ENCODE measurements at regions not wholly inside any gene's neighbourhood (a gene's known extent, or its start where the extent isn't known, plus 50 kb on each side); places are given as distances from the start of the nearest gene placed in this dataset.
A peak's percentile ranks its signal among the peaks of the same experiment; 100 is the strongest.

DNA sequence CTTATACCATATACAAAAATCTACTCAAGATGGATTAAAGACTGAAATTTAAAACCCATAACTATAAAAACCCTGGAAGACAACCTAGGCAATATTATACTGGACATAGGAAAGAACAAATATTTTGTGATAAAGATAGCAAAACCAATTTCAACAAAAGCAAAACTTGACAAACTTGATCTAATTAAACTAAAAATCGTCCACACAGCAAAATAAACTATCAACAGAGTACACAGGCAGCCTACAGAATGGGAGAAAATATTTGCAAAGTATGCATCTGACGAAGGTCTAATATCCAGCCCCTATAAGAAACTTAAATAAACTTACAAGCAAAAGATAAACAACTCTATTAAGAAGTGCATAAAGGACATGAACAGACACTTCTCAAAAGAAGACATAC, 240.1 kb downstream of the HGF start:
- DNase-seq (no peak), ATAC-seq (replicated peaks) (no peak)
- no peak overlapping the region for H3K4me3 Mint-ChIP-seq
- H3K4me1 Mint-ChIP-seq, result no peaks in the 10 kb centered on the region
- no peaks in the 10 kb centered on the region for H3K27me3 Mint-ChIP-seq
- no peaks in the 10 kb centered on the region for H3K36me3 Mint-ChIP-seq
- no peaks in the 10 kb centered on the region for H3K9me3 Mint-ChIP-seq
- no peak overlapping the region for H3K27ac Mint-ChIP-seq

DNA sequence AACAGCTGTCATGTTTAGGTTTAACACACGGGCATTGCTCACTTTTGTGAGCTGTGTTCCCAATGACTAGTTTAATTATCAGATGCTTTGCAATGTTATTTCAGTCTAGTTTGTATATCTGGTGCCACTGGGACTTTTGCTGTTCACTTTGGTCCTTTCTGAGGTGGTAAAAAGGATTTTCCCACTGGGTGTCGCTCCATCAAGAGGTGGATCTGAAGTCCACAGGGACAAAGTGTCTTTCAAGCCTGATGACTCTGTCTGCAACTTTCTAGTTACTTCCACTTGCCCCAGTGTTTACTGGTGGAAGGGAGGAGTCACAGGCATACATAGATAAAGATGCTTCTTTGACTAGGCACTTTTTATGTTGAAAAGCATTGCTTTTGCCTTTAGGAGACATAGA, 242.2 kb downstream of the HGF start:
- no peak overlapping the region for H3K4me3 Mint-ChIP-seq
- H3K9me3 Mint-ChIP-seq, result no peaks in the 10 kb centered on the region
- no peak overlapping the region for H3K27ac Mint-ChIP-seq
- DNase-seq (no peak), ATAC-seq (replicated peaks) (no peak)
- no peaks in the 10 kb centered on the region for H3K27me3 Mint-ChIP-seq
- no peaks in the 10 kb centered on the region for H3K36me3 Mint-ChIP-seq
- no peaks in the 10 kb centered on the region for H3K4me1 Mint-ChIP-seq

DNA sequence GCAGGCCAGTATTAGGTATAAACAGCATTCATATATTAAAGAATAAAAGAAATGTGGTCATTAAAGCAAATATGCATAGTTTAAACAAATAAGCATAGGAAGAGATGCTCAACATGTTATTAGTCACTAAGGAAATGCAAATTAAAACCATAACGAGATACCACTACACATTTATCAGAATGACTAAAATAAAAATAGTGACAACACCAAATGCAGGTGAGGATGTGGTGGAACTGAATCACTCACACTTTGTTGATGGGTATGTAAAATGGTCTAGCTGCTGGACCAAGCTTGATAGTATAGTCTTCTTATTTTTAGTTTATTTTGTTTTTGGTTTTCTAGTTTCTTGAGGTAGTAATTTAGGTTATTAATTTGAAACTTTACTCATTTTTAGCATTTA, 242.9 kb downstream of the HGF start:
- ATAC-seq (replicated peaks), result no peak
- Mint-ChIP-seq H3K9me3 (no peaks in the 10 kb centered on the region), H3K4me1 (no peaks in the 10 kb centered on the region), H3K4me3 (no peak overlapping the region), H3K27ac (no peak overlapping the region), H3K27me3 (no peaks in the 10 kb centered on the region), H3K36me3 (no peaks in the 10 kb centered on the region)
- no peak for DNase-seq

DNA sequence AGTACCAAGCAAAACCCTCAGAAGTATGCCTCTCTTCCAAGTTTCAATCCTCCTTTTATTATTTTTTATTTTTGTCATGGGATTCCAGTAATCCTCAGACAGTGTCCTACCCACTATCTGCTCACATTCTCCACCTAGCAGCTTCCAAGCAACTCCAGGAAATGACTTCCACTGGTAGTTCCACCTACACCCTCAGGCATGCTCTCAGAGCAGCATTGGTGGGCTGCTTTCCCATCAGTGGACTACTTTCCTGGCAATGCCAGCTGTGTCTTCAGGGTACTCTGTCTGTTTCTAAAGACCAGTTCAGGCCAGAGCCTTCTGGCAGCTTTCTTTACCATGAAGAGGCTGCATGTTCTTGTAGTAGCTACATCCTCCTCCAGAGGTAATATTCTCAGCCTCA, 244.0 kb downstream of the HGF start:
- no peak overlapping the region for H3K4me3 Mint-ChIP-seq
- DNase-seq (no peak), ATAC-seq (replicated peaks) (no peak)
- no peaks in the 10 kb centered on the region for H3K27me3 Mint-ChIP-seq
- H3K36me3 Mint-ChIP-seq, result no peaks in the 10 kb centered on the region
- no peaks in the 10 kb centered on the region for H3K9me3 Mint-ChIP-seq
- no peak overlapping the region for H3K27ac Mint-ChIP-seq
- H3K4me1 Mint-ChIP-seq, result no peaks in the 10 kb centered on the region

DNA sequence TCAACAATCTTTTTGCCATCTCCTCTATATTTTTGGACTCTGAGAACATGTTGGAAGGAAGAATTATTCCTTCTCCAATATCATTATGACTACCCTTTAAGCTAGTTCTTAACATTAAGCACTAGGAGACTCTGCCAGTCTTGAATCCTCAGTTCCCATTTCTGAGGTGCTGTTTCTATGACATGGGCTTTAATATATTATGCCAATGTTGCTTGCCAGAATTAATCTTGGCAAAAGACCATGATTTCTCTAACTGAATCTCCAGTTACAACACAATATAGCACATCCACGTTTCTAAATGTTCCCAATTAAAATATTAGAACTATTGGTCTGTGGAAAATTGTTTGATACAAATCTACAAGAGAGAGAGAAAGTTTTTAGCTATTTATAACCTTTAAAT, 250.0 kb downstream of the HGF start:
- Mint-ChIP-seq H3K4me1 (no peaks in the 10 kb centered on the region), H3K27ac (no peak overlapping the region), H3K36me3 (no peaks in the 10 kb centered on the region), H3K9me3 (no peaks in the 10 kb centered on the region), H3K27me3 (no peaks in the 10 kb centered on the region), H3K4me3 (no peak overlapping the region)
- DNase-seq (no peak), ATAC-seq (replicated peaks) (no peak)

DNA sequence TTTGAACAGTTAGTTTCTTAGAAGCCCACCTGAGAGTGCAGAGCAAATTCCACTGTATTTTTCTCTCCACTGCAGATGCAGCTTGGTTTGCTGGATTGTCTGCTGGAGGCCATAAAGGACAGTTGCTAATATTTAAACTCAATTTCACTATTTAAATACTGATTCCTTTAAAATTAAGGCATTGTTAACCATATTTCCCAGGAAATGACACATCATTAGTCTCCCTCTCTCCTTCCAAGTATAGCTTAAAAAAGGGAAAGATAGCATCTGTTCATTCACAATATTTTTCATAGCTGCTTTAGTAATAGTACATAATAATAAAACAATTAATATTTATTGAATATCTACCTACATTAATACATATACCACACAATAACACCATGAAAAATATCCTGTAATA, 252.9 kb downstream of the HGF start:
- Mint-ChIP-seq H3K9me3 (peaks cover 0 to 2% of the 10 kb centered on the region in 2 donors), H3K27ac (no peak overlapping the region), H3K36me3 (no peaks in the 10 kb centered on the region), H3K4me3 (no peak overlapping the region), H3K4me1 (no peaks in the 10 kb centered on the region), H3K27me3 (no peaks in the 10 kb centered on the region)
- DNase-seq (no peak), ATAC-seq (replicated peaks) (no peak)

DNA sequence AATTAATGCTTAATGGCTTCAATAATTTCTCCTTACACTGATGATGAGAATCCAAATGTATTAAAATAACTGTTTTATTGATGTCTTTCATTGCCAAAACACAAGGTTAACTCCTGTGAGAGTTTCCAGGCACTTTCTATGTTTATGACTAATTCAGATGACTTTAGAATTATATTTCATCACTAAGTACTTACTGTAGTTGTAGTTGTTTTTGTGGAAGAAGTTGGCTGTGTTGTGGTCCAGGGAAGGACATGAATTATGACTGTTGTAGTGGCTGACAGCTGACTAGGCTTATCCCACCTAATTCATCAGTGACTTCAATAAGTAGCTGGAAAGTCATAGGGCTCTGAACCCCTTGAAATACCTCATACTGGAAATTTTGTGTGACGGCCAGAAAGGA, 254.8 kb downstream of the HGF start:
- no peak for DNase-seq
- no peak for ATAC-seq (replicated peaks)
- Mint-ChIP-seq H3K4me1 (no peaks in the 10 kb centered on the region), H3K4me3 (no peak overlapping the region), H3K27me3 (no peaks in the 10 kb centered on the region), H3K27ac (no peak overlapping the region), H3K36me3 (no peaks in the 10 kb centered on the region), H3K9me3 (peaks cover 0 to 2% of the 10 kb centered on the region in 2 donors)

DNA sequence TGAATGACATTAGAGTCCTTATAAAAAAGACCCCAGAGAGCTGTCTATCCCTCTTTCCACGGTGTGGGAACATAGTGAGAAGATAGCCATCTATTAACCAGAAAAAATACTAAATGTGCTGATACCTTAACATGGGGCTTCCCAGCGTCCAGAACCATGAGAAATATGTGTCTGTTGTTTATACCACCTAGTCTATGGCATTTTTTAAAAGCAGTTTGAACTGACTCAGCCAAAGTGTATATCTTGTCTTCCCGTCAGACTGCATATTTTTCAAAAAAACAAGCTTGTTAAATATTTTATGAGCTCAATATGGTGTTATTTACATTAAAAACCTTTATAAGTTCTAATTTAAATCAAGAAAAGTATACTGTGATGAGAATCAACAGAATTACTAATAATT, 255.3 kb downstream of the HGF start:
- no peaks in the 10 kb centered on the region for H3K36me3 Mint-ChIP-seq
- no peak for DNase-seq
- no peak overlapping the region for H3K27ac Mint-ChIP-seq
- H3K4me3 Mint-ChIP-seq, result no peak overlapping the region
- no peaks in the 10 kb centered on the region for H3K4me1 Mint-ChIP-seq
- no peaks in the 10 kb centered on the region for H3K27me3 Mint-ChIP-seq
- peaks cover 0 to 2% of the 10 kb centered on the region in 2 donors for H3K9me3 Mint-ChIP-seq
- ATAC-seq (replicated peaks), result no peak

DNA sequence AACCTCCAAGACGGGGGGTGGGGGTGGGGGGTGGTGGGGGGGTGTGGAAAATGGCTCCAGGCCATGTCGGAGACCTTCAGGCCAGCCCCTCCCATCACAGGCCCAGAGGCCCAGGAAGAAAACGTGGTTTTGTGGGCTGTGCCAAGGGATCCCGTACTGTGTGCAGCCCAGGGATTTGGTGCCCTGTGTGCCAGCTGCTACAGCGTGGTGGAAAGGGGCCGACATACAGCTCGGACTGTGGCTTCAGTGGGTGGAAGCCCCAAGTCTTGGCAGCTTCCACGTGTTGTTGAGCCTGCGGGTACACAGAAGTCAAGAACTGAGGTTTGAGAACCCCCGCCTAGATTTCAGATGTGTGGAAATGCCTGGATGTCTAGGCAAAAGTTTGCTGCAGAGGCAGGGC, 259.7 kb downstream of the HGF start:
- ATAC-seq (replicated peaks) (no peak), DNase-seq (no peak)
- H3K27ac Mint-ChIP-seq, result no peak overlapping the region
- H3K4me3 Mint-ChIP-seq, result no peak overlapping the region
- H3K4me1 Mint-ChIP-seq, result no peaks in the 10 kb centered on the region
- no peaks in the 10 kb centered on the region for H3K27me3 Mint-ChIP-seq
- no peaks in the 10 kb centered on the region for H3K36me3 Mint-ChIP-seq
- peaks cover 0 to 2% of the 10 kb centered on the region in 2 donors for H3K9me3 Mint-ChIP-seq

DNA sequence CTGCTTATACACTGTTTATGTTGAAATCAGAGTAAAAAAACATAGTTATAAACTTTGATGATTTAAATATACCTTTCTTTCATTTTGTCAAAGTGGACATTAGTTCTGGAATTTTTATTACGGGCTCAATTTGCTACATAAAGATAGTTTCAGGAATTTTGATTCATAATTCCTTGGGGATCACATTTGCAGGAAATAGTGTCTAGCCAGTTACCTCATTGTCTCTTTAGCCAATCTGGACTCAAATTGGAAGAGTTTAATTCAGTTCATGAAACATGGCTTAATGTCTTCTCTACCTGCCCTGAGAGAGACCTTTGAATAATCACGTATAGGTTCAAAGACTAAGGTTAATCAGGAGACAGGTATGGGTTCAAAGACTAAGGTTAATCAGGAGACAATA, 262.6 kb downstream of the HGF start:
- no peak overlapping the region for H3K4me3 Mint-ChIP-seq
- no peak overlapping the region for H3K27ac Mint-ChIP-seq
- H3K36me3 Mint-ChIP-seq, result no peaks in the 10 kb centered on the region
- no peaks in the 10 kb centered on the region for H3K9me3 Mint-ChIP-seq
- no peaks in the 10 kb centered on the region for H3K4me1 Mint-ChIP-seq
- DNase-seq, result no peak
- no peaks in the 10 kb centered on the region for H3K27me3 Mint-ChIP-seq
- ATAC-seq (replicated peaks), result no peak

DNA sequence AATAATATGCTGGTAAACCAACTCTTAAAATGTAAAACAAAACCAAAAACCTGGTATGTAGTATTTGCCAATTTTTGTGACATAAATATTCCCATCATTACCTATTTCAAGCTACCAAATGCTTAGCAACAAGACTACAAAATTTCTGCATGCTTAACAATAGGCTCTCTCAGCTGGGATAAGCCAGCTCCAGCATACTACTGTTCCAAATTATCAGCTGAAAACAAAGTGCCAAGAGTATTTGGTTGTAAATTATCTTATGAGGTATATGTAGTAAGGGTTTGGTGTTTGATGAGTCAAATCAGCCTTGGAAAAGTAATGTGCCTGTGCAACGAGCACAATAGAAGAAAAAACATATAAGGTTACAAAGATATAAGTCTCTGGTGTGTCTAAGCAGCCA, 263.2 kb downstream of the HGF start:
- Mint-ChIP-seq H3K4me1 (no peaks in the 10 kb centered on the region), H3K4me3 (no peak overlapping the region), H3K36me3 (no peaks in the 10 kb centered on the region), H3K9me3 (no peaks in the 10 kb centered on the region), H3K27ac (no peak overlapping the region), H3K27me3 (no peaks in the 10 kb centered on the region)
- no peak for ATAC-seq (replicated peaks)
- DNase-seq, result no peak

DNA sequence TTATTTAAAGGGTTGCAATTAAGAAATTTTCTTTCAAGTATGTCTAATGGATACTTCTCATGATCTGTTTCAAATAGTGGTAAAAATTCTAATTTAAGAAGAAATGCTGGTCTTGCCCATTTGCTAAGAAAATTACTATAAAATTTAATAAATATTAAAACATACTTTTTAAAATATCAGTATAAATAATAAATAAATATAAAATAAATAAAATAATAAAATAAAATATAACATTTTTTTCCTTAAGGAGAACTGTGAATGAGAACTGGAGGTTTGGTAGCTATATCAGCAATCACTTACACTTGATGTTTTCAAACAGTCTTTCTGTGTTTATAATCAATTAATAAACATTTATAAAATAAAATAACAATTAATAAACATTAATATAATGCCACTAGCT, 266.1 kb downstream of the HGF start:
- no peaks in the 10 kb centered on the region for H3K36me3 Mint-ChIP-seq
- no peak overlapping the region for H3K4me3 Mint-ChIP-seq
- H3K27ac Mint-ChIP-seq, result no peak overlapping the region
- DNase-seq, result no peak
- no peaks in the 10 kb centered on the region for H3K27me3 Mint-ChIP-seq
- no peak for ATAC-seq (replicated peaks)
- H3K9me3 Mint-ChIP-seq, result no peaks in the 10 kb centered on the region
- H3K4me1 Mint-ChIP-seq, result no peaks in the 10 kb centered on the region

DNA sequence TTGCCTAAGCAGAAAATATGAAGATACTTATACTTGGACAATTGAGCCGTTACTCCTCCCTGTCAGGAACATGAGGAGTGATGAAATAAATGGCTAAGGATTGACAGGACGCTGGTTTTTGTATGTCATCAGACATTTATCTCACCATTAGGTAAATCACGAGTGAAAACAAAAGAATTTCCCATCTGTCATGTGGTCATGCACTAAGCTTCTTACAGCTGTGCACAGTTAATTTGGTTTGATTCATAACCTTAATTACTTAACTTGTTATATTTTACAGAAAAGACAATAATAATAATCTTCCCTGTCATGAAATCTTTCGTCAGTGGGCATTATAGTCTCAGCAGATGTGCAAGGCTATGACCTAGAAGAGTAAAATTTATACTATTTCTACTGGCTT, 266.5 kb downstream of the HGF start:
- Mint-ChIP-seq H3K9me3 (no peaks in the 10 kb centered on the region), H3K27me3 (no peaks in the 10 kb centered on the region), H3K4me1 (no peaks in the 10 kb centered on the region), H3K4me3 (no peak overlapping the region), H3K27ac (no peak overlapping the region), H3K36me3 (no peaks in the 10 kb centered on the region)
- DNase-seq, result no peak
- ATAC-seq (replicated peaks), result no peak

DNA sequence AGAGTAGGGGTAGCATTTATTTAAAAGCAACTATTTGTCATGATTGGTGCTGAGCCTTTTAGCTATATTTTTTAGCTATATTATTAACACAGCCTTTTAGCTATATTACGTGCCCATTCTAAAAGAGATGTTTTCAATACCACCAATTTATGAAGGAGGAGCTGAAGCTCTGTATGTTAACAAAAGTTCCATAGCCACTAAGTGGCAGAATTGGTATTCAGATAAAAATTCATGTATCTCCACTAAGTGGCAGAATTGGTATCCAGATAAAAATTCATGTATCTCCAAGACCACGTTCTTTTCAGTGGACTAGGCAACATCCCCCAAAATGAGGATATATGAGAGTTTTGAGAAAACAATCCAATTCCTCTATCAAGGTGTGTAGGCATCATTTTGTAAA, 268.6 kb downstream of the HGF start:
- H3K27me3 Mint-ChIP-seq, result no peaks in the 10 kb centered on the region
- DNase-seq (no peak), ATAC-seq (replicated peaks) (no peak)
- no peaks in the 10 kb centered on the region for H3K9me3 Mint-ChIP-seq
- H3K4me3 Mint-ChIP-seq, result no peak overlapping the region
- H3K4me1 Mint-ChIP-seq, result no peaks in the 10 kb centered on the region
- H3K36me3 Mint-ChIP-seq, result no peaks in the 10 kb centered on the region
- no peak overlapping the region for H3K27ac Mint-ChIP-seq

DNA sequence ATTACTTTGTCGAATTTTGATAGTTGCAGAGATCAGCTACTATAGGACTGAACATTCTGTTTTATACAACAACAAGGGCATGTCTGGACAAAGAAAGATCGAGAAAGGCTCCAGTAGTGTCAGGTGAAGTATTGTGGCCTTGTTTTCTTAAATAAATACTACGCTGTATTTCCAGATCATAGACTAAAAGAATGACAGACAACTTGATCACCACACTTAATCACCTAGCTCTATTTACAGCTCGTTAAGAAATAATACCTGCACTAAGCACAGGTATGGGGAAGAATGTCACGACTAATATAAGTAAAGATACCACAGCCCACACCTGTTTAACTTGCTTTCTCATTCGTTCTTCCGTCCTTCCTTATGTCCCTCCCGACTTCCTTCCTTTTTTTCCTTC, 269.2 kb downstream of the HGF start:
- Mint-ChIP-seq H3K4me3 (no peak overlapping the region), H3K27ac (no peak overlapping the region), H3K36me3 (no peaks in the 10 kb centered on the region), H3K27me3 (no peaks in the 10 kb centered on the region), H3K9me3 (no peaks in the 10 kb centered on the region), H3K4me1 (no peaks in the 10 kb centered on the region)
- ATAC-seq (replicated peaks) (no peak), DNase-seq (no peak)

DNA sequence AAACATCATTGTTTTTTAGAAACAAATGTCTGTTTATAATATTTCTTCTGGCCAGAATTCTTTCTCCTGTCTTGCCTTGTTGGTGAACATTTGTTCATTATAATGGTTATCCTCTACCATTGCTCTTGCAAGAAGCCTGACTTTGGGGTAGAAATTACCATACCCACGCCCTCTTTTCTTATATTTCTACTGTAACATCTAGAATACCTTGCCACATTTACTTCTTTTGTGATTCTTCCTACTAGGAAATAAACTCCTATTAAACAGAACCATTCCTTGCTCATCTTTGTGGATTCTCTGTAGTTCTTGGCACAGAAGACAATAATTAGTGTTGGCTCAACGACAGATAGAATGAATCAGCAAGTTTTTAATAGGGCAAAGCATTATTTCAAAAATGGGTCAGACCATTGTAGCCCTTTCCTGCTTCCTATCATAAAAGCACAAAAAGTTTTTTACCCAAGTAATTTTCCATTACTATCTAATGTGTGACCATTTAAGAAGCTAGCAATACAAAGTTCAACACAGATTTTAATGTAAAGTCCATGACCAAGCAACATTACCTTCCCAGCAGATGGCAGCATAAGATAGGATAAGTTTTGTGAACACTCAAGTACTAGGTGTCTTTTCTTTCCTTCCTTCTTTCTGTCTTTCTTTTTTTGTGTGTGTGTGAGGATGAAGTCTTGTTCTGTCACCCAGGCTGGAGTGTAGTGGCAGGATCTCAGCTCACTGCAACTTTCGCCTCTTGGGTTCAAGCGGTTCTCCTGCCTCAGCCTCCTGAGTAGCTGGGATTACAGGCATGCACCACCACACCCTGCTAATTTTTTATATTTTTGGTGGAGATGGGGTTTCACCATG, 270.4 kb downstream of the HGF start:
- ATAC-seq (replicated peaks), result peak; percentile 61 to 67
- no peak overlapping the region for H3K4me3 Mint-ChIP-seq
- no peak overlapping the region for H3K27ac Mint-ChIP-seq
- H3K36me3 Mint-ChIP-seq, result no peaks in the 10 kb centered on the region
- DNase-seq, result no peak
- no peaks in the 10 kb centered on the region for H3K9me3 Mint-ChIP-seq
- no peaks in the 10 kb centered on the region for H3K27me3 Mint-ChIP-seq
- no peaks in the 10 kb centered on the region for H3K4me1 Mint-ChIP-seq
